EL (cell line): ENCODE measurements at regions not wholly inside any gene's neighbourhood (a gene's known extent, or its start where the extent isn't known, plus 50 kb on each side); places are given as distances from the start of the nearest gene placed in this dataset.
"Not testable (repeated sequence)": the region's sequence is repeated elsewhere in the genome, so short reads cannot be mapped to it uniquely, and the experiment has no call there.

Experiments used
- DNase-seq: peaks from one replicate; pipeline ENCODE4 v3.0.0-alpha.2; 2016

- peak; percentile 93 for DNase-seq
Observed at GRCh38 chr3:78258798-78259197, 1218.9 kb downstream of the ROBO2 start.

- no peak for DNase-seq
Observed at GRCh38 chr3:78260388-78260787, 1220.5 kb downstream of the ROBO2 start.

- not testable (repeated sequence) for DNase-seq
Observed at GRCh38 chr3:78266550-78266949, 1226.7 kb downstream of the ROBO2 start.

GRCh38 chr3:78267235-78267634 is 1227.3 kb downstream of the ROBO2 start:
- DNase-seq = no peak

GRCh38 chr3:78268087-78268486 is 1228.2 kb downstream of the ROBO2 start:
- no peak for DNase-seq

GRCh38 chr3:78268716-78269668 is 1229.1 kb downstream of the ROBO2 start:
- DNase-seq = peak; percentile 26

- no peak for DNase-seq
Observed at GRCh38 chr3:78273326-78273725, 1233.4 kb downstream of the ROBO2 start.

- no peak for DNase-seq
Observed at GRCh38 chr3:78274475-78275065, 1234.7 kb downstream of the ROBO2 start.

- DNase-seq = no peak
Observed at GRCh38 chr3:78275420-78275852, 1235.5 kb downstream of the ROBO2 start.

- no peak for DNase-seq
Observed at GRCh38 chr3:78277220-78277619, 1237.3 kb downstream of the ROBO2 start.

- DNase-seq = no peak
Observed at GRCh38 chr3:78277801-78278200, 1237.9 kb downstream of the ROBO2 start.

- no peak for DNase-seq
Observed at GRCh38 chr3:78279091-78279490, 1239.2 kb downstream of the ROBO2 start.

- no peak for DNase-seq
Observed at GRCh38 chr3:78281381-78281780, 1241.5 kb downstream of the ROBO2 start.

GRCh38 chr3:78283994-78284393 is 1244.1 kb downstream of the ROBO2 start:
- no peak for DNase-seq

GRCh38 chr3:78285032-78285728 is 1245.3 kb downstream of the ROBO2 start:
- DNase-seq = no peak

- DNase-seq = peak; percentile 36
Observed at GRCh38 chr3:78287085-78287484, 1247.2 kb downstream of the ROBO2 start.

GRCh38 chr3:78293284-78293683 is 1253.4 kb downstream of the ROBO2 start:
- DNase-seq = no peak

- no peak for DNase-seq
Observed at GRCh38 chr3:78304115-78304514, 1264.2 kb downstream of the ROBO2 start.

- DNase-seq = no peak
Observed at GRCh38 chr3:78312851-78313250, 1273.0 kb downstream of the ROBO2 start.

GRCh38 chr3:78313332-78313731 is 1273.4 kb downstream of the ROBO2 start:
- DNase-seq = no peak

- no peak for DNase-seq
Observed at GRCh38 chr3:78314327-78314726, 1274.4 kb downstream of the ROBO2 start.

- DNase-seq = no peak
Observed at GRCh38 chr3:78317774-78318173, 1277.9 kb downstream of the ROBO2 start.

GRCh38 chr3:78322780-78323179 is 1282.9 kb downstream of the ROBO2 start:
- no peak for DNase-seq

GRCh38 chr3:78337801-78338211 is 1297.9 kb downstream of the ROBO2 start:
- DNase-seq = peak; percentile 10
